AG20443 (cell line): ENCODE measurements at regions not wholly inside any gene's neighbourhood (a gene's known extent, or its start where the extent isn't known, plus 50 kb on each side); places are given as distances from the start of the nearest gene placed in this dataset.

Source experiments
- DNase-seq: peaks from one replicate; pipeline ENCODE4 v3.0.0; 2012; ENCODE audit warnings: low spot score, mixed read lengths

- no peak for DNase-seq
Measured at GRCh38 chr5:5587474-5587873, 165.0 kb downstream of the ICE1 start.

GRCh38 chr5:5586721-5587120, 164.2 kb downstream of the ICE1 start:
- DNase-seq, result no peak

- no peak for DNase-seq
Measured at GRCh38 chr5:5585751-5586341, 163.4 kb downstream of the ICE1 start.

DNA sequence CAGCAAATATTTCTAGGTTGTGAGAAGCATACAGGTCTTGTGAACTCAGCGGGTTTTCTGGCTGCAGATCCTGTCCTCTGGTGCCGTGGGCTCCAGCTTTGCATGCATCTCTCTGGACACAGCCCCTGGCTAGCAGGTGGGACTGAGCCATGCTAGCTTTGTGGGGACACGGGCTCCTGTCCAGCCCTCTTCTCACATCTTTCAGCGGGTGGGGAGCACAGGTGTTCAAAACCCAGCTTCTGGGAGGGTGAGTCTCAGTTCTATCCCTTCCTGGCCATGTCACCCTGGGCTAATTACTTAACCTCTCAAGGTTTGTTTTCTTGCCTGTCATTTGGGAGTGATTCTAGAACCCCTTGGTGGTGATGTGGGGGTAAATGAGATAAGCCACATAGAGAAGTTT, 162.3 kb downstream of the ICE1 start:
- no peak for DNase-seq

DNA sequence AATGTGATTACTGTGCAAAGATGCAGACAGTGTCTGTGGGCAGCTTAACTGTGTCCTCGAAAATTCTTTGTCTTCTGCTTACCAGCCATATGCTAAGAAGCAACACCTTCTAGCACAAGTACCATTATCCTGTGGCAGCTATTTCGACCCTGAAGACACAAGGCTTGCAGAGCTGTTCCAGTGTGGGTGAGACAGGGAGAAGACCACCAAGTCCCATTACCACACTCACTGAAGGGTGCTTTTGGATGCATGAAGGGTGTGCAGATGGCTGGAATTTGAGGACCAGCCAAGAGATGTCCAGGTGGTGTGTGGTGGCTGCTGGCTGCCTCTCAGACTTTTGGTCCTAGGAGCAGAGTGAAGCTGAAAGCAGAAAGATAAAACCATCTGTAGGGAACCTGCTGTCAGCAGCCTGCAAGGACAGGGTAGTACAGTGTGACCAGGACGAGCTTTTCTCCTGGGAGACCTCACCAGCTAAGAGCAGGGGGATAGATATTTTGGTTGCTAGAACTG, 161.8 kb downstream of the ICE1 start:
- DNase-seq, result no peak

- DNase-seq, result no peak
Measured at GRCh38 chr5:5583832-5584231, 161.4 kb downstream of the ICE1 start.

DNA sequence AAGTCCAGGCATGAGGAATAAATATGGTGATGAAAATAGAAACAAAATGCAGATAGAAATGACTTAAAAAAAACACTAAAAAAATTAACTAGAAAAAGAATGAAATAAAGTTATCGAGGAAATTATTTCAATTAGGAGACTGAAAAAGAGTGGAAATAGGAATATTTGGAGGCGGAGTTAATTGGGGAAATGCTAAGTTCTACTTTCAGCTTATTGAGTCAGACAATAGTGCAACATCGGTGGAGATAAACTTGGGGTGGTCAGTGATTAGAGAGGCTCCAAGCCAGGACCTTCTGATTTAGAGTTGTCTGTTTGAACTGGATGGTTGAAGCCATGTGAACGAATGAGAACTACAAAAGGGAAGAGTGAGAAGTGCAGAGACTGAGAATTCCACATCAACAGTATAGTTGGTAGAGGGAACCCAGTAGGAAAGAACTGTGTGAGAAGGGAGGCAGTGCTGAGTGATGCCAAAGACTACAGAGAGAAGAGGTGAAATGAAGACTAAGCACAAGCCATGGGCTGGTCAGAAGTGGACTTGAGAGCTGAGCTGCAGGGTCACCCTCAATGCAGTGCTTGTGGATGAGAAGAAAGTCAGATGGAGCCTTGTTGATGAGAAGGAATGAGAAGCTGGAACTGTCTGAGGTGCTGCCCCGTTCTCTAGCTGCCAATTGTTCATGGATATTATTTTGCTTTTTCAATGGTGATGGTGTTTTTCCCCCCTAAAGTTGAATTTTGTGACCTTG, 160.7 kb downstream of the ICE1 start:
- DNase-seq, result no peak

- no peak for DNase-seq
Measured at GRCh38 chr5:5581080-5581479, 158.6 kb downstream of the ICE1 start.

- DNase-seq, result no peak
Measured at GRCh38 chr5:5576744-5577143, 154.3 kb downstream of the ICE1 start.

DNA sequence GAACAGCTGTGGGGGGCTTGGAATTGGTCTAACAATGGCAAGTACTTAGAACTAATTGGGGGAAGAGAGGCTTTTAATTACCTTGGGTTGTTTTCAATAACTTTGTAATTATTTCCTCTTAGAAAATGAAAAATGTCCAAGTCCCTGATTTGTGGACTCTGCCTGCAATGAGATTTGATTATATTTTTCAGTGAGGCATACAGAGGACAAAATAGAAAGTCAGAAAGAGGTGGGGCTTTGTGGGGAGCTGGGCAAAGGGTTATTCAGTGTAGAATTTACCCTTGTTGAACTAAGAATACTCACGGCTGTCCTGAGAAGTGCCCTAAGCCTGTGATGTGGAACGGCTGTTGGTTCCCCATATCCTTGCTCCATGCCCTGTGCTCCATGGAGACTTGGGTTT, 153.0 kb downstream of the ICE1 start:
- DNase-seq, result no peak

DNA sequence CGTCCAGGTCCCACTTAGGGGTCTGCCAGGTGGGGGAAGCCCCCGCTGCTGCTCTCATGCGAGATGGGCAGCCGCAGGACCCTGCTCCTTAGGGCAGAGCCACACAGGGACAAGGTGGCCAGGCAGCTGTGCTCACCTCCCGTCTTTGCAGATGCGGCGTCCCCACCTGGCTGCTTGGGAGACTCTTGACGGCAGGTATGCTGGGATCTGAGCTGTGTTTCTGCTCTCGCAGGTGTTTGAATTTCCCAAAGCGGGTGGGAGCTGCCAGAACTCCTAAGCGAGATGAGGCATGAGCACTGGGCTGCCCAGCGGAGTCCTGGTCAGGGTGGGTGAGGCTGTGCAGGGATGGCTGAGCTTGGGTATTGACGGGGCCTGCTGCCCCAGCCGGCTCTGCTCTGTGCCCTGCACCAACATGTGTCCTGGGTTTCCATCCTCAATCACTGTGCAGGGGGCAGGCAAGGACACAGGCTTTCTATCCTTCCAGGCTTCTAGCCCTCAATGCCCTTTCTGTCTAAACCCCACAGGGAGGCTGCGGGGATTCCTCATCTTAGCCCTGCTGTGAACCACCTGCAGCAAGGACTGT, 151.4 kb downstream of the ICE1 start:
- DNase-seq, result no peak

- DNase-seq, result no peak
Measured at GRCh38 chr5:5572976-5573797, 150.7 kb downstream of the ICE1 start.

DNA sequence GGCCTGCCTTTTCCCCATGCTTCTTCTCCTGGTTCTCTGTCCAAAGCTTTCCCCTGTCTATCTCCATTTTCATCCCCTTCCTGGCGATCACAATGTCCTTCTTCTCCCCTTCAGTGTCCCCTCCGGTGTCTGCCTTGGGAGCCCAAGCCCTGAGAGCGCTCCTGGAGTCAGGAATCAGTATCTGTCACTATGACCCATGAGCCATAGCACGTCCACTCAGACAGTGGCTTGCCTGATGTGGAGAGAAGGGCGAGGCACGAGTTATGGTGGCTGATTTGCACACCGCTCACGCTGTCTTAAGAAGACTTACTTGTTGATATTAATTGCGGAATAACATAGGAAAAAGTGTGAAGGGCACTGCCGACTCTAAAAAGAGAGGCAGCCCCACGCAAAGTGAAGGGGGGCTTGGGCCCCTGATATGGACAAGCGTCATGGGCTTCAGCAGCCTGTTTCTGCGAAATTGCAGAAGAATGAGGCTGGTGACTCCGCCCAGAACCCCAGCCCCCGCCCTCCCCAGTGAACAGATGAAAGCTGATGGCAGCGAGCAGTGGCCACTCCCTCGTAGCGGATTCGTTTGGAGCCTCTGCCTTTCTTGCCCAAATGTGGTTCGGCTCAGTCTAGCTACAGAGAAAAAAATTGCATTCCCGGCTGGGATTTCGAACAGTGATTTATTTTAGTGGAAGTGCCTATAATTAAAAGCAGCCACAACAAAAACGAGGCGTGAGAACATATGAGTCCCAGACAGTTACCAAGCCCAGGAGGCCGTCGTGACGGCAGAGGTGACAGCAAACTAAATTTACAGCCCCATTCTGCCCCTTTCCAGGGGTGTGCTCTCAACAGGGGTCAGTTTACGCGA, 149.8 kb downstream of the ICE1 start:
- peak; percentile 25 for DNase-seq

DNA sequence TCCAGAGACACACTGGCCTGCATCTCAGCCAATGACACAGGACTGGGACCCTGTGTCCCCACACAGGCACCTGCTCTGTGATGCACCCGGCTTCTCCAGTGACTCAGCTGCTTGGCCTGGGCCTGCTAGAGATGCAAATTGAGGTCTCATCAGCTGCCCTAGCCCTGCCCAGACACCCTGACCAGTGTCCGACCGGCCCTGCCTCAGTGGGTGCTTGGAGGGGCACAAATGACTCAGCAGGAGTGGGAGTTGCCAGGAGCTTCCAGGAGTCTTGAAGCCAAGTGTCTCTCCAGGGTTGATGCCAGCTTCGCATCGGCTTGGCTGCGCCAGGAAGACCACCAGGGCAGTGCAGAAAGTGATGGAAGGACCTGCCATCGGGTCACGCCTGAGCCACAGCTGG, 148.2 kb downstream of the ICE1 start:
- DNase-seq, result no peak

DNA sequence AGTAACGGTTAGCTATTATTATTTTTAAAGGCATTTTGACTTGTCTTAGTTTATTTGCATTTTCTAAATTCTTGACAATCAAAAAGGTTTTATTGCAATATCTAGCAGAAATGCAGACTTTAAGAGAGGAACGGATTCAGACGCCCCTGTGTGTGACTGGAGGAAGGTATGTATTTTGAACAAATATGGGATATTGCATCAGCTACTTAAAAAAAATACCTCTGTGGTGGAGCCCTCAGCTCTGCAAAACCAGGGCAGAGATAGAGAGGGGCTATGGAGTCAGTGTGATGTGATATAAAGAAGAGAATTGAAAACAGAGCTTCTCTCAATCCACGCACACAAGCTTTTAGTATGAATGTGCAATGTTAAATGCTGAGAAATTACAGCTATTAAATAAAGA, 142.4 kb downstream of the ICE1 start:
- DNase-seq, result no peak

- DNase-seq, result no peak
Measured at GRCh38 chr5:5560016-5560415, 137.5 kb downstream of the ICE1 start.

DNA sequence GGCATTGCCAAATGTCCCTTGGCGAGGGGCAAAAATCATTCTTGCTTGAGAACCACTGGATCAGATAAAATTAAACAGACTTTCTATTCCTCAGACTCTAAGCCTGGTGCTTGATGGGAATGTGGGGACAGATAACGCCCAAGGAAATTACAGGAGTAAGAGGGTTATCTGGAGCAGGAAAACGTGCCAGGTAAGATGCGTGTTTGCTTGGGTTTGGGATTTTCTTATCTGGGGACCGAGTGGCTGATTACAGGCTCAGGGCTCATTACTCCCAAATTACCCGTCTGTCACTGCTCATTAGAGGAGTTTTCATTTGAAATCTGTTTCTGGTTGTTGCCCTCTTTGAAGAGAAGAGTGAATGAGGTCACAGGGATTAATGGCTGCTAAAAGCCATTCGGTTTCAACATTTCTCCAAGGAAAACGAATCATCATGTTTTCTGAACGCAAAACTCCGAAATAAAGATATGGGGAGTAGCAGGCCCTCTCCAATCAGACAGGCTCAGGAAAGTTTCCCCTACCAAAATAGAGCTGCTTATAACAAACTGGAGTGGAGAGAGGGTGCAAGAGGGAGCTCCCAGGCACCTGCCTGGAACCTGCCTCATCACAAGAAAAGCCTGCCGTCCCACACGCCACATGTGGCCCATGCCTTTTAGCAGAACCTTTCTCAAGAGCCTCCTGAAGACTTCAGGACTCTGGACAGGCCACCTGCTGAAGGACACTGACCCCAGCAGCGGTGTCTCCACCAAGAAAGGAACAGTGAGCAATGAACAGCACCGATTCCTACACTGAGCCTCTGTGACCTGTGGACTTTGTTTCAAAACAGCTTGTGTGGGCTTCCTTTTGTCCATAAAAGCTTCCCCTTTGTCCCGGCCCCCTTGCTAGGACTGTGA, 136.4 kb downstream of the ICE1 start:
- no peak for DNase-seq

DNA sequence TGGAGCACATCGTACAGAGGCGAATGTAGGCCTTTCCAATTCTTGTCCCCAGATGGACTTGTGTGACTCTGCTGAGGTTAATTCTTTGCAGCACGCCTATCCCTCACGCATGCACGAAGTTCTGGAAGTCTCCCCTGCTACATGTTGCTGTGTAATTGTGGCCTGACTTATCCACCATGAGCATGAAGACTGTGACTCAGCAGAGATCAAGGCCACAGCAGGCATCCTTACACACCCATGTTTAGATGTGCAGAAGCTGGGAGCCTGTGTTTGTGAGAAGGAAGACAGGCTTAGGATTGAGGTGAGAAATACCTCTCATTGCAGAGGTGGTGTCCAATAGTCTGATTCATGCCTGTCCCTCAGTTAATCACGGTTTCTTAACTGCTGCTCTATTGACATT, 135.6 kb downstream of the ICE1 start:
- DNase-seq, result no peak

GRCh38 chr5:5551499-5551898, 129.0 kb downstream of the ICE1 start:
- no peak for DNase-seq

DNA sequence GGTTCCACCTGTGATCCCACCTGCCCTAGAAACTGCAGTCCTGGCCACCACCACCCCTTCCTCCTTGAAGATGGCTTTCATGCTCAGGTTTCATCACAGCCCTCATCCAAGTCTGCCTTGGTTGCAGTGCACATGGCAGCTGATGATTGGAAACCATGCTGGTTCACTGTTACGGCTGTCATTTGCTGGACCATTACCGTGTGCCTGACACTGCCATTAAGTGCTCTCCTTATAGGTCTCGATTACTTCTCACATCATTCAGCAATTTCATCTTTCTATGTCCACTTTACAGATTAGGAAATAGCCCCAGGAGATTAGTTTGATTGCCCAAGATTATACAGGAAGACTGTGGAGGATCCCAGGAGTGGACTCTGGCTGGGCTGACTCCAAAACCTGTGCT, 123.9 kb downstream of the ICE1 start:
- no peak for DNase-seq
